ENCODE measurements at regions not wholly inside any gene's neighbourhood (a gene's known extent, or its start where the extent isn't known, plus 50 kb on each side); places are given as distances from the start of the nearest gene placed in this dataset.

GRCh38 chr4:29151584-29151983 lies 1568.6 kb upstream of the PCDH7 start:
- no peak for TF ChIP-seq EZH2phosphoT487 (IDR thresholded peaks at IDR 0.05; ENCODE audit: borderline replicate concordance, low read depth)
- no peak for TF ChIP-seq USF2 (IDR thresholded peaks at IDR 0.05; ENCODE audit: borderline replicate concordance, low read depth, low read length)
- no peak for TF ChIP-seq CTCF (IDR thresholded peaks at IDR 0.05)
- no peak for TF ChIP-seq CHD2 (IDR thresholded peaks at IDR 0.05; ENCODE audit: low read length, partially characterized antibody)
- no peak for TF ChIP-seq REST (IDR thresholded peaks at IDR 0.05; ENCODE audit: low read depth, low read length)
- TF ChIP-seq TCF12 (IDR thresholded peaks at IDR 0.05), result no peak

Measured in SK-N-SH (cell line).